ENCODE measurements at regions not wholly inside any gene's neighbourhood (a gene's known extent, or its start where the extent isn't known, plus 50 kb on each side); places are given as distances from the start of the nearest gene placed in this dataset.

- ChIA-PET POLR2A (no interaction called here), CTCF (no interaction called here)
- no peak overlapping the region for H3K27ac Mint-ChIP-seq (ENCODE audit: unreplicated experiment)
- peaks cover 24% of the 10 kb centered on the region for H3K9me3 Mint-ChIP-seq (ENCODE audit: unreplicated experiment)
- H3K36me3 Mint-ChIP-seq (ENCODE audit: insufficient read depth, unreplicated experiment), result no peaks in the 10 kb centered on the region
- no peaks in the 10 kb centered on the region for H3K4me1 ChIP-seq
- no peak overlapping the region for H3K4me3 ChIP-seq (ENCODE audit: low read depth, low read length)
- intact Hi-C loops (cut with micrococcal nuclease; ENCODE audit: unreplicated experiment), result no loop called here
- no TSS peak for BruUV-seq (replicated peaks)
- peaks cover 10% of the 10 kb centered on the region for H3K9me3 ChIP-seq
- no peaks in the 10 kb centered on the region for H3K36me3 ChIP-seq (ENCODE audit: control insufficient read depth, insufficient read depth, low read length)
- peaks cover 3% of the 10 kb centered on the region for H3K27me3 Mint-ChIP-seq (ENCODE audit: insufficient read depth, unreplicated experiment)
- TF ChIP-seq CTCF (IDR thresholded peaks at IDR 0.05; ENCODE audit: insufficient read depth in 1 of 2, low read depth in 1 of 2, low read length in 1 of 2, severe bottlenecking in 1 of 2, unreplicated experiment in 1 of 2), result no peak
- H3K4me3 Mint-ChIP-seq (ENCODE audit: unreplicated experiment), result no peak overlapping the region
- no peak for DNase-seq
- no peaks in the 10 kb centered on the region for H3K27me3 ChIP-seq (replicated peaks; ENCODE audit: control insufficient read depth, insufficient read depth, low read length)
- no peaks in the 10 kb centered on the region for H3K4me1 Mint-ChIP-seq (ENCODE audit: low read depth, unreplicated experiment)
Measured at GRCh38 chr14:23707415-23707814, 71.3 kb downstream of the DHRS2 start.

- Histone ChIP-seq H3K36me3 (ENCODE audit: control insufficient read depth, insufficient read depth, low read length) (no peaks in the 10 kb centered on the region), H3K9me3 (peaks cover 10% of the 10 kb centered on the region), H3K4me3 (ENCODE audit: low read depth, low read length) (no peak overlapping the region), H3K4me1 (no peaks in the 10 kb centered on the region), H3K27me3 (replicated peaks; ENCODE audit: control insufficient read depth, insufficient read depth, low read length) (no peaks in the 10 kb centered on the region)
- TF ChIP-seq CTCF (IDR thresholded peaks at IDR 0.05; ENCODE audit: insufficient read depth in 1 of 2, low read depth in 1 of 2, low read length in 1 of 2, severe bottlenecking in 1 of 2, unreplicated experiment in 1 of 2), result no peak
- peaks cover 15% of the 10 kb centered on the region for H3K9me3 Mint-ChIP-seq (ENCODE audit: unreplicated experiment)
- intact Hi-C loops (cut with micrococcal nuclease; ENCODE audit: unreplicated experiment), result no loop called here
- H3K27me3 Mint-ChIP-seq (ENCODE audit: insufficient read depth, unreplicated experiment), result peaks cover 3% of the 10 kb centered on the region
- no peak for DNase-seq
- no peak overlapping the region for H3K27ac Mint-ChIP-seq (ENCODE audit: unreplicated experiment)
- ChIA-PET POLR2A (no interaction called here), CTCF (no interaction called here)
- no TSS peak for BruUV-seq (replicated peaks)
- no peaks in the 10 kb centered on the region for H3K4me1 Mint-ChIP-seq (ENCODE audit: low read depth, unreplicated experiment)
- H3K36me3 Mint-ChIP-seq (ENCODE audit: insufficient read depth, unreplicated experiment), result no peaks in the 10 kb centered on the region
- H3K4me3 Mint-ChIP-seq (ENCODE audit: unreplicated experiment), result no peak overlapping the region
Measured at GRCh38 chr14:23708343-23708742, 72.2 kb downstream of the DHRS2 start.

- Histone ChIP-seq H3K36me3 (ENCODE audit: control insufficient read depth, insufficient read depth, low read length) (no peaks in the 10 kb centered on the region), H3K4me3 (ENCODE audit: low read depth, low read length) (no peak overlapping the region), H3K9me3 (peaks cover 6% of the 10 kb centered on the region), H3K4me1 (no peaks in the 10 kb centered on the region), H3K27me3 (replicated peaks; ENCODE audit: control insufficient read depth, insufficient read depth, low read length) (no peaks in the 10 kb centered on the region)
- no peaks in the 10 kb centered on the region for H3K36me3 Mint-ChIP-seq (ENCODE audit: insufficient read depth, unreplicated experiment)
- H3K27ac Mint-ChIP-seq (ENCODE audit: unreplicated experiment), result no peak overlapping the region
- ChIA-PET POLR2A (no interaction called here), CTCF (no interaction called here)
- H3K9me3 Mint-ChIP-seq (ENCODE audit: unreplicated experiment), result peaks cover 12% of the 10 kb centered on the region
- no peaks in the 10 kb centered on the region for H3K4me1 Mint-ChIP-seq (ENCODE audit: low read depth, unreplicated experiment)
- peaks cover 3% of the 10 kb centered on the region for H3K27me3 Mint-ChIP-seq (ENCODE audit: insufficient read depth, unreplicated experiment)
- no peak overlapping the region for H3K4me3 Mint-ChIP-seq (ENCODE audit: unreplicated experiment)
- no peak for TF ChIP-seq CTCF (IDR thresholded peaks at IDR 0.05; ENCODE audit: insufficient read depth in 1 of 2, low read depth in 1 of 2, low read length in 1 of 2, severe bottlenecking in 1 of 2, unreplicated experiment in 1 of 2)
- no TSS peak for BruUV-seq (replicated peaks)
- intact Hi-C loops (cut with micrococcal nuclease; ENCODE audit: unreplicated experiment), result no loop called here
- DNase-seq, result no peak
Measured at GRCh38 chr14:23709923-23710322, 73.8 kb downstream of the DHRS2 start.

Measured in Caco-2 (cell line).